NCI-H2227 (cell line): ENCODE measurements at regions not wholly inside any gene's neighbourhood (a gene's known extent, or its start where the extent isn't known, plus 50 kb on each side); places are given as distances from the start of the nearest gene placed in this dataset.
A peak's percentile ranks its signal among the peaks of the same experiment; 100 is the strongest.

ENCODE experiments used
- DNase-seq: peaks from one replicate; lab custom pipeline; 2025; ENCODE audit not compliant: unreplicated experiment; lab: John Stamatoyannopoulos, UW

- no peak for DNase-seq
Measured at GRCh38 chr11:92697461-92698312, 271.8 kb upstream of the MTNR1B start.

GRCh38 chr11:92698742-92699141, 270.7 kb upstream of the MTNR1B start:
- no peak for DNase-seq

DNA sequence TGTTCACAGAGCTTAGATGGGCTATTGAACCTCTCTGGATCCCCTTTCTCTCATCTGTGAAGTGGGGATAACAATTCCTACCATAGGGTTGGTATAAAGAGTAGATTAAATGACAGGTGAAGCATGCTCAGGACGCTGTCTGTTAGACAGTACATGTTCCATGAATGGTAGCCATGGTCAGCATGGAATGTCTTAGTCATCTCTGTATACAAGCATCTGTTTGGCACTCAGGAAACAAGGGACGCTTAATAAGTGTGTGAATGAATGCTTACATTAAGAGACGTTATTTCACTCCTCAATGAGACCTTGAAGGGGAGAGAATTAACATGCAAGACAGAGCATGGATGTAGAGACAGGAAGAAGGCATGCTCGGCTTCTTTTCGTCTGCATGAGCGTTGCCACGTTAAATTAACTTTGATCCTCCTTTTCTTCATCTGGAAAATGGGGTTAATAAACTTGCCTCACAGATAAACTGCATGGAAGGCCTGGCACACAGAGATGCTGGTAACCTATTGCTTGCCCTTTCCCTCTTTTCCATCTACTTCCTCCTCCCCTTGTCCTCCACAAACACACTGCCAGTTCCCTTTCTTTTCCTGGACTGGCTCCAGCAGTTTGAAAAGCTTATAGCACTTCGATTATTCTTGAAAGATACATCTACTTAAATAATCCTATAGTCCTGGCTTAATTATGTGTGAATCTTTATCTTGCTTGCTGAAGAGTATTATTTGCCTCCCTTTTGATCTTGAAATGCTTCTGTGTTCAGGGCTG, 267.2 kb upstream of the MTNR1B start:
- DNase-seq: no peak

DNA sequence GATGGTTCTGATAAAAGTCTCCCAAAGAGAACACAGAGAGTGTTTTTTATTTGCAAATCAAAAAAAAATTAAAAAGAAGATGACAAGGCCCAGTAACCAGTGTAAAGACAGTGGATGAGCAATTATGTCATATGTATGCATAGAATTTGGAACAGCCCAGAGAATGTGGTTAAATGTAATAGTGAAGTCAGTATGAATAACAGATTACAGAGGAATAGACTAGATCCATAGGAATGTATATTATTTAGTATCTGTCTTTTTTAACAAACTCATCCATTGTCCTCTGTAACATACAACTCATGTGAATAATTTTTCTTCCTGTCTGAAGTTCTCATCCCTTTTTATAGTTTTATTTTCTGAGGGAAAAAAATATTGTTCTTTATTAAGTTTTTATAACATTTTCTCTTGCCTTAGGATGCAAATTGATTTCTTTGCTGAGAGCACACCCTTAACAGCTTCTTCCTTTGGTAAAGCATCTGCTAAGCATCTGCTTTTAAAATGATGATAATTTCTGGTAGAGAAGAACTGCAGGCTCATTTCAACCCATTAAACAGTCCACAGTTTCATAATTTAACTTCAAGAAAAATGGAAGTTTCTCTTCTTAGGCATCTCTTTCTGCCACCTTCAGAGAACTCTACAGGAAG, 266.5 kb upstream of the MTNR1B start:
- no peak for DNase-seq

GRCh38 chr11:92703449-92703830, 266.0 kb upstream of the MTNR1B start:
- no peak for DNase-seq

- peak; percentile 45 for DNase-seq
Measured at GRCh38 chr11:92707173-92707619, 262.3 kb upstream of the MTNR1B start.

DNA sequence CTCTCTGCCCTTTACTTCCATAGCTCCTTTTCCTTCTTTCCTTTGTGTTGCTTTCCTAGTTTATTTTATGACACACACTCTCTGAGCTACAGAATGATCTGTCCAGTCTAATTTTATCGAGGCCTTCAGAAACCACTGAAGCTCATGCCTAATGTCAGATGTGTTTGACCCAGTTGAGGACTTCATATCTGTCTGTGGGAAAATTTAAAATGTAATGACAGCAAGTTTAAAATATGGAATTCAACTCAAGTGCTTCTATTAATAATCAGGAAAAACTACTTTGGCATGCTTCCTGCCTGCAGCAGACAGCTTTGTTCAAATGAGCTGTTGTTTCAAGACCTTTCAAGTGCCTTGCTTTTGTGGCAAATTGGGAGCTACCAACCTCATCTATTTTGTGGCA, 261.8 kb upstream of the MTNR1B start:
- DNase-seq: no peak

- DNase-seq: no peak
Measured at GRCh38 chr11:92709329-92709728, 260.1 kb upstream of the MTNR1B start.

GRCh38 chr11:92711926-92712325, 257.5 kb upstream of the MTNR1B start:
- no peak for DNase-seq

- DNase-seq: no peak
Measured at GRCh38 chr11:92714111-92714510, 255.3 kb upstream of the MTNR1B start.

- DNase-seq: no peak
Measured at GRCh38 chr11:92717240-92717639, 252.2 kb upstream of the MTNR1B start.

DNA sequence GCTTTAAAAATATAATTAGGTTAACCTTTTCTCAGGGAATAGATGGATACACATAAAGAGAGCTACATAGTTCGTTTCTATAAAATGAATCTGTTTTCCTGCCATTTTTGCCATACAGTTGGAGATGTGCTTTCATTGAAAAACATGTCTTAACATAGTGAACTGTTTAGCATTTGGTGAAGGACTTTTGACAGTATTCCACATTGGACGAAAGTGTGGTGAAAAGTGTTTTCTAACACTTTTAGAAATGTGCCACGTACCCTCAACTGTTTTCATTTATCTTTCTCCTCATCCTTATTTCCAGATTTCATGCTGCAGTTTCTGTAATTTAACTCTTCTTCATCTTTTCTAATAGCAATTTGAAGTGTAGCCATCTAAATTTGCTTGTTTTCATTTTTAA, 249.1 kb upstream of the MTNR1B start:
- no peak for DNase-seq

DNA sequence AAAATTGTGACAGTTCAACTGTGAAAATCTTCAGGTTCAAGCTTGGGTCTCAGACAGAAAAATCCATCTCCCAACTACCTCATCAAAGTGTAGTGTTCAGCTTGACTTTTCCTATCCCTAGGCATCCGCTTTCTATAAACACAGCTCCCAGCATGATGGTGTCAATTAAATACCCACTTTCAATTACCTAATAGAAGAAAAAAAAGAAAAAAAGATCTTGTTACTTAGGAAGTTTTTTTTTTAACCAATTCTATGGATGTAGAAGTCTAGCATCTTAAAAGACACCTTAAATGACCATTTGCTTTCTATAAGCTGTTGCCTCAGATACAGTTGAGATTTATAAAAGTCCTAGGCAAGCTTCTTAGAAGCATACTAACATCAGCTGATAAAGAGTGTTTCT, 244.1 kb upstream of the MTNR1B start:
- DNase-seq: no peak

GRCh38 chr11:92727123-92727522, 242.3 kb upstream of the MTNR1B start:
- DNase-seq: no peak

- no peak for DNase-seq
Measured at GRCh38 chr11:92727769-92728168, 241.7 kb upstream of the MTNR1B start.

DNA sequence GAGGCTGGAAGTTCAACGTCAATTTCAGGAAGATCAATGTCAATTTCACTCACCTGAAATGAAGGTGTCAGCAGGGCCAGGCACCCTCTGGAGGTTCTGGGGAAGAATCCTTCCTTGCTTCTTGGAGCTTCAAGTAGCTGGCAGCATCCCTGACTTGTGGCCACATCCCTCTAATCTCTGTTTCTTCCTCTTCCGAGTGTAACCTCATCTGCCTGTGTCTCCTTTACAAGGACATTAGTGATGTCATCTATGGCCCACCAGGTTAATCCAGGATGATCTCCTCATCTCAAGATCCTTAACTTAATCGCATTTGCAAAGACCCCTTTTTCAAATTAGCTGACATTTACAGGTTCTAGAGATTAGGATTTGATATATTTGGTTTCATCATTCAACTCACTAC, 240.8 kb upstream of the MTNR1B start:
- DNase-seq: no peak

GRCh38 chr11:92735039-92735438, 234.4 kb upstream of the MTNR1B start:
- DNase-seq: no peak

DNA sequence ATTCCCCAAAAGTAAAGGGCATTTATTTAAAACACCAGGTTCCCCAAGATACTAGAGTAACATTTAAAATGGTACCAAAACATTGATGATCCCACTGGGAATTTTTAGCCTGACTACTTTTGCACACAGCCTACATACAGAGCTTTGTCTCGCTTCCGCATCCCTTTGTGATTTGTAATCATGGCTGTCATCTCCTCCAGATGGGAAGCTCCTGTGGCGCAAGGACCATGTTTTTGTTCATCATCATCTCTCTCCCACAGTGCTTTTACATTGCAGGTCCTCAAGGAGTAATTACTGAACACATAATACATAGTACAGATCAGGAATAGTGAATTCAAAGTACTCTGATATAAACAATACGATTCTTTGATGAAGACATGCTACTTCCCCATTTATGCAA, 231.2 kb upstream of the MTNR1B start:
- DNase-seq: no peak

DNA sequence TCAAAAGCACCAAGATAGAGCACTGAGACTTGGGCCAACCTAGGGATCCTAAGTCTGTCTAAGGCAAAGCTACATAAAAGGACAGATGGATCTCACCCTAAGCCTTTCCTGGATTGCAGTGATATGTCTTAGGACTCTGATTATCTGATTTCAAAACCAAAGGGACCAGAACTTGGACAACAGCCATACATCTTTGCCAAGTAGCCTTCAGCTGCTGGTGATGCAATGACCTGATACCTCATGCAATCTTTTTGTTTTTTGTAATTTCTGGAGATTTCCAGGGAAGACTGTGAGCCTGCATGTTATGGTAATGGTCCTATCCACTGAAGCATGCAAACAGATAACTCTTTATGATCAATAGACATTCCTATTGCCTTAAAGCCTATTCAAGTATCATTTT, 230.4 kb upstream of the MTNR1B start:
- no peak for DNase-seq

DNA sequence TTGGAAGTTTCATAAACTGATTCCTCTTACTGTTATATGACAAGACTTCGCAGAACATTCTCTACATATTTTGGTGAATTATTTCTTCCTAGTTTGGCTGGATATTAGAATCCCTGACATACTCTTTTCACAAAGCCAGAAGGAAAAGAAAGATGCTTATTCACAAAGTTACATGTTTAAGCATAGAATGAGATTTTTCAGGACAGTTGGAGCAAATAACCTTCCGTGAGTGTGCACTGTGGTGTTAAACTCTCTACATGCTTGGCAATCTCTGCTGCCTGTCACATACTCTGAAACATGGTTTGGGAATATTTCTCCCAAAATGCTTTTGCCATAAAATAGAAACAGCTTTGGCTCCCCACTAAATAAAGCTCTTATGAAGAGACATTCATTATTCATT, 230.0 kb upstream of the MTNR1B start:
- no peak for DNase-seq

- DNase-seq: no peak
Measured at GRCh38 chr11:92740276-92740675, 229.2 kb upstream of the MTNR1B start.
